ENCODE measurements at regions not wholly inside any gene's neighbourhood (a gene's known extent, or its start where the extent isn't known, plus 50 kb on each side); places are given as distances from the start of the nearest gene placed in this dataset.

DNA sequence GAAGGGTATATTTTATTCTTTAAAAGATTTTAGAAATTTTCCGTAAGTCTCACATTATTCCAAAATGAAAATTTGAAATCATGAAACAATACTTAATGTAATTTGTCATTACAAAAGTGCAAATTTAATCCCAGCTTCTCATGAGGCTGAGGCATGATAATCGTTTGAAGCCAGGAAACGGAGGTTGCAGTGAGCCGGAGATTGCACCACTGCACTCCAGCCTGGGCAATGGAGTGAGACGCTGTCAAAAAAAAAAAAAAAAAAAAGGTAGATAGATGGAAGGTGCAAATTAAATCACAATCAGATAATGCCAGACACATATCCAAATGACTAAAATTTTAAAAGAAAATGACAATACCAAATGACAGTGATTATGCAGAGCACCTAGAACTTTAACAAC, 644.2 kb downstream of the FAM181B start:
- H3K27ac ChIP-seq = no peak overlapping the region
- H3K9me3 ChIP-seq = no peaks in the 10 kb centered on the region
- H3K4me3 ChIP-seq = no peak overlapping the region
- H3K4me1 ChIP-seq = no peaks in the 10 kb centered on the region
- no peak for TF ChIP-seq CTCF (IDR thresholded peaks at IDR 0.05)
- TF ChIP-seq POLR2A (IDR thresholded peaks at IDR 0.05) = no peak
- ATAC-seq = no peak
- WGBS, 4 donors = 63 to 70% (median 68%) methylated on average over 5 of the region's 5 CpGs
- no peak for DNase-seq
- H3K27me3 ChIP-seq = no peaks in the 10 kb centered on the region
- intact Hi-C loops (cut with DNase I) = no loop called here
- H3K36me3 ChIP-seq = no peaks in the 10 kb centered on the region

- no peak overlapping the region for H3K4me3 ChIP-seq
- no peaks in the 10 kb centered on the region for H3K27me3 ChIP-seq
- H3K4me1 ChIP-seq = no peaks in the 10 kb centered on the region
- TF ChIP-seq CTCF (IDR thresholded peaks at IDR 0.05) (no peak), POLR2A (IDR thresholded peaks at IDR 0.05) (no peak)
- intact Hi-C loops (cut with DNase I) = no loop called here
- 72 to 76% (median 74%) methylated on average over 4 of the region's 4 CpGs for WGBS, 4 donors
- no peak overlapping the region for H3K27ac ChIP-seq
- ATAC-seq (no peak), DNase-seq (no peak)
- no peaks in the 10 kb centered on the region for H3K36me3 ChIP-seq
- H3K9me3 ChIP-seq = no peaks in the 10 kb centered on the region
Measured at GRCh38 chr11:82085493-82085892, 648.2 kb downstream of the FAM181B start.

DNA sequence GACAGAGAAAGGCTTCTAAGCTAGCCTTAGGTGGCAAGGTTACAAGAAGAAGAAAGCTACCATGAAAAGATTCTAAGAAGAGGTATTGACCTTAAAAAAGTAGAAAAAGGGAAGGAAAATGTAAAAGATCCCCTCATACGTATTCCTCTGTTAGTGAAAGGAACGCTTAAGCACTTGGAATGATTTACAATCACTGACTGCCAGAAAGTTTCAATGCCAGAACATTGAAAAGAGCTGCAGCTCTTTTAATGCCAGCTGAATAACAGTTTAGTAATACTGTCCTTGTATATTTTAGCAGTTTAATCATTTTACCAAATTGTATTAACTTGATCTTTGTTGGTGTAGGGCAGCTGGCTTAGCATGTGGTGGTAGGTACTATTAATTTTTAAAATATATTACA, 650.7 kb downstream of the FAM181B start:
- DNase-seq (no peak), ATAC-seq (no peak)
- H3K4me1 ChIP-seq = no peaks in the 10 kb centered on the region
- intact Hi-C loops (cut with DNase I) = no loop called here
- no peak for TF ChIP-seq CTCF (IDR thresholded peaks at IDR 0.05)
- TF ChIP-seq POLR2A (IDR thresholded peaks at IDR 0.05) = no peak
- WGBS, 4 donors = 55 to 68% (median 62%) methylated on average over 2 of the region's 2 CpGs
- H3K9me3 ChIP-seq = no peaks in the 10 kb centered on the region
- H3K27ac ChIP-seq = no peak overlapping the region
- H3K36me3 ChIP-seq = no peaks in the 10 kb centered on the region
- no peaks in the 10 kb centered on the region for H3K27me3 ChIP-seq
- no peak overlapping the region for H3K4me3 ChIP-seq

DNA sequence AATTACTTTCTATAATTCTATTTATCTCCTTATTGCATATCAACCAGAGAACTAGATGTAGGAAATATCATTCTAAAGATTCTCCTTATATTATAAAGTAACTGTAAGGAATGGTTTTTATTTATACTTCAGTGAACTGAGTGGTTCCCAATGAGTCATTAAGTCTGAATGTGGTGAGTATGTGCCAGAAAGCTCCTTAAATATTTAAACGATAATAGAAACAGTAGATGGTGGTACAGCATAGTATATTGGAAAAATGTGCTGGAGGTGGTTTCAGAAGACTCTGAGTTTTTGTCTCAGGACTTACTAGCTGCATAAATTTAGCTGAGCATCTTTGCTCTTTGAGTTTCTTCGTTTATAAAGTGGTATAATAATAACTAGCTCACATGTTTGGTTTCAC, 653.5 kb downstream of the FAM181B start:
- intact Hi-C loops (cut with DNase I) = no loop called here
- H3K4me3 ChIP-seq = no peak overlapping the region
- TF ChIP-seq POLR2A (IDR thresholded peaks at IDR 0.05) = no peak
- TF ChIP-seq CTCF (IDR thresholded peaks at IDR 0.05) = no peak
- H3K27me3 ChIP-seq = no peaks in the 10 kb centered on the region
- no peak for ATAC-seq
- 67 to 76% (median 69%) methylated on average over 2 of the region's 2 CpGs for WGBS, 4 donors
- no peaks in the 10 kb centered on the region for H3K9me3 ChIP-seq
- H3K36me3 ChIP-seq = no peaks in the 10 kb centered on the region
- no peak for DNase-seq
- no peaks in the 10 kb centered on the region for H3K4me1 ChIP-seq
- H3K27ac ChIP-seq = no peak overlapping the region

Data from heart left ventricle (tissue), 16 donors.